HL-60 (cell line): ENCODE measurements at regions not wholly inside any gene's neighbourhood (a gene's known extent, or its start where the extent isn't known, plus 50 kb on each side); places are given as distances from the start of the nearest gene placed in this dataset.
"Not testable (repeated sequence)": the region's sequence is repeated elsewhere in the genome, so short reads cannot be mapped to it uniquely, and the experiment has no call there.

Experiments used
- DNase-seq, 2 experiments: peaks; one replicate each; pipeline ENCODE4 v3.0.0-alpha.2; 2010 to 2020; ENCODE audit warnings: low read depth in 1 of 2, low spot score in 1 of 2
- H3K27ac ChIP-seq: fragments of 250-450 bp; sonication (Bioruptor Pico); replicated peaks from 2 replicates; pipeline ENCODE4 v1.5.1; 2020; ENCODE audit warnings: mild to moderate bottlenecking, moderate library complexity
- H3K27me3 ChIP-seq: fragments of 250-450 bp; sonication (Bioruptor Pico); 2 replicates; pipeline ENCODE4 v1.5.1; 2021; ENCODE audit warnings: mild to moderate bottlenecking, moderate library complexity; ENCODE audit not compliant: insufficient read depth, poor library complexity, severe bottlenecking
- H3K4me3 ChIP-seq: replicated peaks from 2 replicates; pipeline ENCODE4 v1.5.1; 2011; ENCODE audit warnings: mild to moderate bottlenecking, control low read depth, low read length; ENCODE audit not compliant: insufficient read depth
- CTCF ChIP-seq: IDR thresholded peaks from one replicate; pipeline ENCODE4 v1.5.1; 2011; ENCODE audit warnings: low read length, control low read depth, inconsistent platforms; ENCODE audit not compliant: insufficient read depth
- GABPA ChIP-seq: IDR thresholded peaks from 2 replicates; pipeline ENCODE4 v1.6.1; 2012; ENCODE audit warnings: low read depth
- POLR2AphosphoS5 ChIP-seq: IDR thresholded peaks from 2 replicates; pipeline ENCODE4 v1.6.1; 2012; ENCODE audit warnings: low read depth
- REST ChIP-seq: IDR thresholded peaks from 2 replicates; pipeline ENCODE4 v1.6.1; 2012; ENCODE audit warnings: low read depth; ENCODE audit not compliant: insufficient replicate concordance
- SPI1 ChIP-seq: IDR thresholded peaks from 2 replicates; pipeline ENCODE4 v1.6.1; 2012; ENCODE audit warnings: low read depth, mild to moderate bottlenecking, borderline replicate concordance

GRCh38 chr4:138774940-138775339 is 240.6 kb upstream of the NOCT start:
- no peak for TF ChIP-seq SPI1
- no peak for TF ChIP-seq CTCF
- no peak for TF ChIP-seq POLR2AphosphoS5
- no peak for TF ChIP-seq REST
- TF ChIP-seq GABPA, result no peak
- no peak for DNase-seq
- no peak overlapping the region for H3K27ac ChIP-seq
- H3K4me3 ChIP-seq, result no peak overlapping the region
- H3K27me3 ChIP-seq, result no peaks in the 10 kb centered on the region

- not testable (repeated sequence) for H3K27ac ChIP-seq, H3K4me3 ChIP-seq, DNase-seq
Observed at GRCh38 chr4:138774125-138774524, 241.5 kb upstream of the NOCT start.

GRCh38 chr4:138773321-138773720 is 242.3 kb upstream of the NOCT start:
- TF ChIP-seq REST (no peak), SPI1 (no peak), CTCF (no peak), GABPA (no peak), POLR2AphosphoS5 (no peak)
- no peak for DNase-seq
- H3K27ac ChIP-seq, result no peak overlapping the region
- no peaks in the 10 kb centered on the region for H3K27me3 ChIP-seq
- H3K4me3 ChIP-seq, result no peak overlapping the region

More at GRCh38 chr4:138774125-138774524, 241.5 kb upstream of the NOCT start:
- not testable (repeated sequence) for H3K27me3 ChIP-seq

GRCh38 chr4:138772366-138772765 is 243.2 kb upstream of the NOCT start:
- no peak for TF ChIP-seq GABPA
- no peak for TF ChIP-seq CTCF
- no peak for TF ChIP-seq POLR2AphosphoS5
- TF ChIP-seq REST, result no peak
- TF ChIP-seq SPI1, result no peak
- H3K27ac ChIP-seq, result no peak overlapping the region
- no peak overlapping the region for H3K4me3 ChIP-seq
- no peaks in the 10 kb centered on the region for H3K27me3 ChIP-seq
- DNase-seq, result no peak
